ENCODE measurements at regions not wholly inside any gene's neighbourhood (a gene's known extent, or its start where the extent isn't known, plus 50 kb on each side); places are given as distances from the start of the nearest gene placed in this dataset.

GRCh38 chr7:28328822-28329660, 83.3 kb upstream of the CREB5 start:
- FAIRE-seq (no peak), ATAC-seq (no peak), DNase-seq (ENCODE audit: extremely low read depth in 1 of 4, low spot score in 3 of 4) (no peak)
- in situ Hi-C loops (cut with MboI), result no loop called here
- no peak overlapping the region for H3K4me3 ChIP-seq
- no peaks in the 10 kb centered on the region for H4K20me1 ChIP-seq (replicated peaks; ENCODE audit: control insufficient read depth, insufficient read depth, low read length)
- H3K27ac ChIP-seq (ENCODE audit: extremely low read depth, low read depth, low read length), result no peak overlapping the region
- H3K4me1 ChIP-seq (replicated peaks in 1 of 2; ENCODE audit: control insufficient read depth in 2 of 2, insufficient read depth in 2 of 2, low read length in 2 of 2), result no peaks in the 10 kb centered on the region
- H2AFZ ChIP-seq (ENCODE audit: low read depth, low read length), result no peak overlapping the region
- H3K9me1 ChIP-seq (ENCODE audit: control insufficient read depth, insufficient read depth, low read length), result no peaks in the 10 kb centered on the region
- H3K4me2 ChIP-seq (ENCODE audit: insufficient read depth, low read length), result no peak overlapping the region
- intact Hi-C loops (cut with micrococcal nuclease), result no loop called here
- no peaks in the 10 kb centered on the region for H3K9me3 ChIP-seq (replicated peaks; ENCODE audit: control insufficient read depth, insufficient read depth, low read depth, low read length)
- 0% methylated on average over 9 of the region's 9 CpGs for WGBS (ENCODE audit: insufficient coverage, low coverage, missing lambda C conversion rate)
- no peaks in the 10 kb centered on the region for H3K27me3 ChIP-seq (ENCODE audit: control insufficient read depth in 2 of 2, insufficient read depth in 2 of 2, low read length in 2 of 2)
- no TSS peak for BruUV-seq (replicated peaks)
- CTCF ChIA-PET (ENCODE audit: low intra/inter-chr PET ratio), result interaction anchor here (0.6 kb wide), 1 partner anchor 904 kb away, joined by 3 read pairs; no protein-coding TSS in a partner anchor
- TF ChIP-seq GTF2A2 (tag; IDR thresholded peaks at IDR 0.05) (no peak), HDAC6 (IDR thresholded peaks at IDR 0.05; ENCODE audit: low read depth, low read length) (no peak), NR3C1 (CRISPR knock-in tag; IDR thresholded peaks at IDR 0.05) (no peak), PTTG1 (tag; IDR thresholded peaks at IDR 0.05; ENCODE audit: low read depth) (no peak), LCOR (CRISPR knock-in tag; IDR thresholded peaks at IDR 0.05) (no peak), PHB2 (IDR thresholded peaks at IDR 0.05; ENCODE audit: low read depth) (no peak), HMGXB4 (CRISPR knock-in tag; IDR thresholded peaks at IDR 0.05) (no peak), XRCC4 (IDR thresholded peaks at IDR 0.05; ENCODE audit: extremely low read depth, insufficient read depth, insufficient read length) (no peak), RNF219 (CRISPR knock-in tag; IDR thresholded peaks at IDR 0.05) (no peak), MYBL2 (IDR thresholded peaks at IDR 0.05; ENCODE audit: low read depth) (no peak), MYBL2 (CRISPR knock-in tag; IDR thresholded peaks at IDR 0.05; ENCODE audit: borderline replicate concordance) (no peak)
- no peaks in the 10 kb centered on the region for H3K36me3 ChIP-seq (ENCODE audit: control insufficient read depth, insufficient read depth, low read length)
- H3K9ac ChIP-seq (ENCODE audit: insufficient read depth in 1 of 2, low read depth in 2 of 2, low read length in 2 of 2), result no peak overlapping the region
- no peaks in the 10 kb centered on the region for H3K79me2 ChIP-seq (ENCODE audit: control insufficient read depth, insufficient read depth, low read length)
- POLR2A ChIA-PET, result no interaction called here
